ENCODE measurements at regions not wholly inside any gene's neighbourhood (a gene's known extent, or its start where the extent isn't known, plus 50 kb on each side); places are given as distances from the start of the nearest gene placed in this dataset.

DNA sequence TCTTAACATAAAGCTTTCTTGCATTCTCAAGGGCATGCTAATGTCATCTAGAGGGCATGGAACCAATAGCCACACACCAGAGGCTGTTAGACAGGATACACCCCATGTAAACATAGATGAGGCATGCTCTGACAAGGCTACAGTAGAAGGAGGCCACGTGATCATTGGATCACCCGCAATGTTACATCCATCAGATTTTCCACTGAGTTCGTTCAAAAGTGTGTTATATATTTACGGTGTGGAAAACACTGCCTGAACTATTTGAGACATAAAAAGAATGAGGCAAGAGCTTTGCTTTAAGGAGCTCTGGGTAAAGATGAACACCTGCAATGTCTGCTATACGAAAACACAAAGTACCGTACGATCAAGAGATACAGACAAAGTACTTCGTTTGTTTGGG lies 817.5 kb upstream of the SLC10A2 start:
- Histone ChIP-seq H3K79me1 (ENCODE audit: low read depth in 1 of 2, low read length in 2 of 2) (no peaks in the 10 kb centered on the region), H3K4me2 (ENCODE audit: low read depth, low read length) (peak overlapping the region; percentile 67), H2BK5ac (ENCODE audit: low read depth, low read length, poor library complexity, severe bottlenecking) (no peak overlapping the region), H3K9me3 (ENCODE audit: control insufficient read depth, insufficient read depth, low read length) (no peaks in the 10 kb centered on the region), H4K20me1 (ENCODE audit: insufficient read depth, low read length) (no peaks in the 10 kb centered on the region), H2BK15ac (ENCODE audit: low read depth, low read length) (no peak overlapping the region), H3K23ac (ENCODE audit: low read depth, low read length) (no peak overlapping the region), H3K9ac (ENCODE audit: low read depth, low read length) (no peak overlapping the region), H3K36me3 (ENCODE audit: control insufficient read depth, insufficient read depth, low read length) (no peaks in the 10 kb centered on the region), H2AK9ac (replicated peaks; ENCODE audit: low read depth, low read length, poor library complexity) (no peak overlapping the region), H2AK5ac (ENCODE audit: low read depth, low read length) (no peak overlapping the region), H3K27ac (ENCODE audit: insufficient read depth, low read length) (no peak overlapping the region), H4K91ac (ENCODE audit: insufficient read depth, low read depth, low read length) (no peak overlapping the region), H3K4me3 (ENCODE audit: insufficient read depth, low read depth, low read length) (no peak overlapping the region), H4K8ac (ENCODE audit: low read depth in 2 of 2, low read length in 2 of 2) (peak overlapping the region in 1 of 2 experiments; percentile 39; a peak in 1 of 4 replicates), H3K14ac (replicated peaks; ENCODE audit: low read depth, low read length) (no peak overlapping the region), H3K18ac (ENCODE audit: low read depth, low read length) (no peak overlapping the region), H3K4ac (ENCODE audit: low read depth, low read length) (peak overlapping the region; percentile 66; the same call in 1 of the 2 replicates), H3K4me1 (ENCODE audit: control insufficient read depth, insufficient read depth, low read length) (peaks cover 2% of the 10 kb centered on the region; the same call in 1 of the 2 replicates), H4K5ac (ENCODE audit: low read depth, low read length) (no peak overlapping the region), H3K56ac (ENCODE audit: extremely low read depth, insufficient read depth, low read length) (no peak overlapping the region), H2BK20ac (ENCODE audit: low read depth, low read length) (peak overlapping the region; percentile 44; the same call in 1 of the 2 replicates), H3K9me1 (ENCODE audit: insufficient read depth, low read length) (no peaks in the 10 kb centered on the region; the same call in 1 of the 2 replicates), H3K27me3 (ENCODE audit: control insufficient read depth, insufficient read depth, low read length) (no peaks in the 10 kb centered on the region), H2BK120ac (ENCODE audit: low read depth, low read length) (peak overlapping the region; percentile 58; the same call in 1 of the 2 replicates), H2AFZ (replicated peaks; ENCODE audit: low read length, poor library complexity) (no peak overlapping the region)
- in situ Hi-C loops (cut with MboI; ENCODE audit: low sequenced_read_pairs) (loop anchor here (25.0 kb wide), 1 partner anchor 679 kb away; no protein-coding TSS in a partner anchor), intact Hi-C loops (cut with micrococcal nuclease) (loop anchor here (1.0 to 5.0 kb wide), 5 partner anchors 414 to 966 kb away; no protein-coding TSS in a partner anchor), dilution Hi-C loops (cut with HindIII; ENCODE audit: low sequenced_read_pairs, unreplicated experiment) (no loop called here)
- no TSS peak for BruUV-seq (replicated peaks)
- ChIA-PET CTCF (interaction anchor here (0.8 to 1.1 kb wide), 2 partner anchors 8 to 9 kb away, joined by 3 read pairs; no protein-coding TSS in a partner anchor), POLR2A (ENCODE audit: unreplicated experiment) (no interaction called here)
- peak; percentile 25 for DNase-seq
- WGBS, 2 experiments (ENCODE audit: extremely low coverage in 2 of 2, insufficient read length in 1 of 2) = 20% methylated on average over 1 of the region's 8 CpGs; no CpG with 5 or more reads in 1 of the 2 experiments
- ATAC-seq (ENCODE audit: low read depth) = peak; percentile 63
- TF ChIP-seq SMC3 (IDR thresholded peaks at IDR 0.05; ENCODE audit: low read depth, low read length) (no peak), CHD1 (IDR thresholded peaks at IDR 0.05; ENCODE audit: low read depth, low read length) (no peak)
- TF ChIP-seq, protein P1, sequence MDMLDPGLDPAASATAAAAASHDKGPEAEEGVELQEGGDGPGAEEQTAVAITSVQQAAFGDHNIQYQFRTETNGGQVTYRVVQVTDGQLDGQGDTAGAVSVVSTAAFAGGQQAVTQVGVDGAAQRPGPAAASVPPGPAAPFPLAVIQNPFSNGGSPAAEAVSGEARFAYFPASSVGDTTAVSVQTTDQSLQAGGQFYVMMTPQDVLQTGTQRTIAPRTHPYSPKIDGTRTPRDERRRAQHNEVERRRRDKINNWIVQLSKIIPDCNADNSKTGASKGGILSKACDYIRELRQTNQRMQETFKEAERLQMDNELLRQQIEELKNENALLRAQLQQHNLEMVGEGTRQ (IDR thresholded peaks at IDR 0.05; ENCODE audit: low read depth, low read length) = peak; percentile 68

All from IMR-90 (cell line).